ENCODE measurements at regions not wholly inside any gene's neighbourhood (a gene's known extent, or its start where the extent isn't known, plus 50 kb on each side); places are given as distances from the start of the nearest gene placed in this dataset.

DNA sequence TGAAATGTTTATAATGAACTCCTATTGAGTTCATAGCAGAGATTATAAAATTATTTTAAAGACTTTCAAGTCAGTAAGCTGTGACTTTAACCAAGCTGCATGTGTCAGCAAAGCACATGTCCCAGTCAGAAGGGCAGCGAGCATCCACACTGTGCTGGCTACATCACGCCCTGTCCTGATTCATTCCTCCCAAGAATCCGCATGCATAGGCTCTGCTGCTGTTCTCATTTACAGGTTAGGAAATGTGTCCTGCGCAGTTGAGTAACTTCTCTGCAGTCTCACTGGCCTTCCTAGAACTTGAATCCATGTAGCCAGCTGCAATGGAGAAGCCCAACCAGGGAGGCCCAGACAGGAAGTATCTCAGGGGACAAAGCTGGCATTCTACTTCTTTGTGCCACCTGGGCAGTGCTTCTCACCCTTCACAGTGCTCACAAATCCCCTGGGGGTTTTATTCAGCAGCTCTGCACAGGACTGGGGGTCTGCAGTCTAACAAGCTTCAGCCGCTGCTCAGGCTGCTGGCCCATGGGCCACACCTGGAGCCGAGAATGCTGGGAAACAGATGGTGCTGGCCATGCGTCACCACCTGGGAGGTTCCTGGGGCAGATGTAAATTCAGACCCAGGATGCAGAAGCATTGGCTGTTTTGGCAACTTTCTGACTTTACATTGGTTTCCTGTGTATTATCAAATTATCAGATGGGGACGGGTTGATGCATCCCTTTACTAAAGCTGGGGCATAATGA, 192.8 kb upstream of the GDF10 start:
- DNase-seq, result no peak

DNA sequence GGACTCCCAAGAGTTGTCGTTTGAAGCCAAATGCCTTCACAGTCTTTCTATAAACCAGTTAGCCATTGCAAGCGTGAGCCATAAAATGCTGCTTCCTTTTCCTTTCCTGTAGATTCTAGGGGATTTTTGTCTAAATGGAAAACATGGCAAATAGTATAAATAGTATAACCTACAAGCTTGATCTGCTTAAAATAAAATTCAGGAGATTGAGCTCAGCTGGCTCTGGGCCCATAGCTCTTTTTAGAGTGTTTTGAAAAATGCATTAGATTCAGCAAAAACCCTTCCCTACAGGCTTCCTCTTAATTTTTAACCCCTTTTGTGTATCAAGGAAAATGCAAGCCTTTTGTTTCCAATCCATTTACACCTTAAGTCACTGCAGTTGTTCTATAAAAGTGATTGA, 190.1 kb upstream of the GDF10 start:
- DNase-seq, result no peak

DNA sequence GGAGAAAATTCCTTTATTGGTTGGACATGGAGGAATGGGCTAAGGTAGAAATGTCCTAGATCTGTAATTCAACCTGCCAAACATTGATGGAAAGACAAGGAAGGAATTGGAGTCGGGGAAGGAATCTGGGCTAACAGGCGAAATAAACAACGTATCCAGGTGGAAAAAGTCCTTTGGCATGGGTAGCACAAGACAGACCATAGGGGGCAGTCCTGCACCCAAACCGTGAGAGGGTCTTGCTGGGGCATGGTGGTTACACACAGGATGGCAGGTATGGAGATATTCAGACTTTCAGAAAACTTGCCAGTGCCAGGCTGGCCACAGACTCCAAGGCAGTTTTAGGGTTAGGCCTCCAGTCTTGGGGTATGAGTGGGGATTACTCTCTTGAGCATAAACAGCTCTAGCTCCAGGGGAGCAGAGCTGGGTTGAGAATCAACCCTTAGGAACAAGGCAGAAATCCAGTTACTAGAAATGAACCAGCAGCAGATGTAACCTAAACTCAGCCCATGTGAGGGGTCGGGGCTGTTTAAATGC, 188.6 kb upstream of the GDF10 start:
- no peak for DNase-seq

DNA sequence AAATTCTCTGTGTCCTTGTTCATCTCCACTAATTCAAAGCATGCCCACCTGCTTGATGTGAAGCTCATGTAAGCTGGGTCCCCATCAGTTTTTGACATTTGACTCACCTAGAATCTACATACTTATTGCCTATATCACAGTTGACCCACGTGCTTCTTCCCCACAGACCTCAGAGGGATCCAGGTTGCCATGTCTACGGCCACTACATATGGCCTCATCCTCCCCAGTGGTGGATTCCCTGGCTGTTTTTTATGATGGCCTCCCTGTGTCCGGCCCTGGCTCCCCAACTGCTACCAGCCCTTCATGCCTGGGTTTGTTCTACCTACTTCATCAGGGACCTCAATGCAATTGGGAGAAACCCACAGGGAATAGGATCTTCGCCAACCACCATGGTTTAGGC, 187.4 kb upstream of the GDF10 start:
- no peak for DNase-seq

DNA sequence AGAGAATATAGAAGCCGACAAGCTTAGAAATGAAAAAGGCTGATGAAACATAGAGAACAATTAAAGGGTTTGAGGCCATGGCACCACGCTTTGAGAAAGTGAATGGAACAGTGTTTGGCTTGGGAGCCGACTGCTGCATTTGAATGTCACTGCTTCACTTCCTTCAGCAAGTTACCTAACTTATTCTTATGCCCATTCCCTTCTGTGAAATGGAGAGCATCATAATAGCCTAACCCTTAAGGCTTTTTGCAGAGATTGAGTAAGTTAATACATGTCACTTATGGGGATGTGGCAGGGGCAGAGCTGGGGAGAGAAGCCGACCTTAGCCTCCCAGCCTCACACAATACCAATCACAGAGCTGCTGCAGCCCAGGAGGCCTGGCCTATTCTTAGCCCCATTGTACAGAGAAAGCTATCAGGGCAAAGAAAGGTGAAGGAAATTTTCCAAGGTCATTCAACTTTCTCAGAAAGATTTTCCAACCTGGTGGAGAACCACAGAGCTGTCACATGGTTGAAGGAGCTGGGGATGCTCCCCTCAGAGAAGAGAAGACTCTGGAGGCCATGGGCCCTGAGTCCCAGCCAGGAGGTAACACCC, 186.0 kb upstream of the GDF10 start:
- DNase-seq, result no peak

DNA sequence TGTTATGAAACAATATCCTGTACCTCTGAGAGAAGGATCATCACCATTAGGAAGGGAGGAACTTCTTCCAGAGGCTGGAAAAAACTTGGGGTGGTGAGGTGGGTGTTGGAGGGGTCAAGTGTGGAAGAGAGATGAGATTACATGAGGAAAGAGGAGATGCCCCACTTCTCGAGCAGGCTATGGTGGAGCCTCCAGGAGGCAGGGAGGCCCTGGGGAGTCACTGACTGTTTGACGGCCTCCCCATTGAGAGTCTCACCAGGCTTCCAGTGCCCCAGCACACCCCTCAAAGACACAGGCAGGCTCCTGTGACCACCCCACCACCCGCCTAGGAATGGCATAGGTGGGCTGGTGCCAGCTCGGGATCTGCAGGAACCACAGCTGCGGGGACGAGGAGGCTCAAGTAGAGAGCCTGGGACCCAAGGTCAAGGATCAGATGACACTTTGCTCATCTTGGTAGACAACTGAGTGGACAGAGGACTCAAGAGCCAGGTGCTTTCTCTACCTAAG, 185.3 kb upstream of the GDF10 start:
- DNase-seq, result no peak

DNA sequence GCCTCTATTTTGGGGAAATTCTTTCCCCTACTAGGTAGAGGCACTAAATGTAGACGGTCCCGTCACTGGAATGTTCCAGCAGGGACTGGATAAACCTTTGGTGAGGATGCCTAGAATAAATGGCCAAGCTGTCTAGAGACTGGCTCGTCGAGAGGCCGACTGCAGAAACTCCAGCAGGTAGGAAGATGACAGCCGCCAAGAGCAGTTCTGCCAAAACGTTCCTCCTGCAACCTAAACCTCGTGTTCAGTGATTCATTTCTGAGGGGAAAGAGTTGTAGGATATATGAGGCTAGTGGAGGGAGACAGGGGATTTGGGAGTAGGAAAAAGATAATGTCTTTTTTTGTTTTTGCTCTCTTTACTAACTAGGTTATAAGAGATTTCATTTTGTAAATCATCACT, 184.7 kb upstream of the GDF10 start:
- DNase-seq, result no peak

DNA sequence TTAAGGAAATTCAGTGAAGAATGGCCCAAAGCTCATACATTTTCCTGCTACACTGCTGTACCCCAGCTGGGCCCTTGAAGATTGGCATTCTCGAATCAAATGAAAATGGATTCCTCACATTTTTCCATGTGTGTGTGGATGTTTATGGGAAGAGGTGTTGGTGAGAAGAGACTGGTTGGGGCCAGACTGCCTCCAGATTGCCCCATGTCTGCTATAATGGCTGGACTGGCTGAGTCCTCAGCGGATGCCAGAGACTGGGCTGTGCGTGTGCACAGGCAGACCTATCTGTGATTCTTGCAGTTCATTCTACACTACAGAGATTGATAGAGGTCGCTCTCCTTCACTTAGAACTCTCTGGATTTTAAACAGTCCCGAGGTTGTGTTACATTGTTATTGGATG, 183.6 kb upstream of the GDF10 start:
- DNase-seq, result no peak

DNA sequence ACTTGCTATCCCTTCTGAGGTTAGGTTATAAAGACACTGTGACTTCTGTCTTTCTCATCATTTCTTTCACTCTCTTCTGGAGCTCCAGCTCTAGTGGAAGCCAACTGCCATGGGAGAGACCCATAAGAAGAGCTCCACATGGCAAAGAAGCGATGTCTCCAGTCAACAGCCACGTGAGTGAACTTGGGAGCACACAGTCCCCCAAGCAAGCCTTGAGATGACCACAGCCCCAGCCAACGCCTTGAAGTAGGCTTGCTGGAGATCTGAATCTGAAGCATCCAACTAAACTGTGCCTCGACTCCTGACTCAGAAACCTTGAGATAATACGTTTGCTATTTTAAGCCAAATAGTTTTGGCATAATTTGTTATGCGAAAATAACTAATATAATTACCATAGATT, 181.7 kb upstream of the GDF10 start:
- DNase-seq, result no peak

DNA sequence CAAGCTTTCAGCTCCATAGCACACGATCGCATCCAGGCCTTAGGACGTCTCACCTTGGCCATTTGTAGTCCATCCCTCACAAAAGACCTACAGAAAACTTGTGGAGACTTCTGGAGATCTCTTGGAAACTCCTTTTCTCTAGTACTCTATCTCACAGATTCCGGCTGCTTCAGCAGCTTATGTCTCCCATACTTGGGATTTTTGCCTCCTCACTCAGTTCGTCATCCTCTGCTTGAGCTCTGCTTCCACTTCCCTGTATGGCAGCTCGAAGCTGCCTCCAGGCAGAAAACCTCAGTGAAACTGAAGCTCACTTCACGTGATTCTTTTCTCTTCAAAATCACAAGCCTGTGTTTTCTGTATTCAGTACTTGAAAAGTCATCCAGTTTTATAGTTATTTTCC, 178.7 kb upstream of the GDF10 start:
- DNase-seq, result no peak

DNA sequence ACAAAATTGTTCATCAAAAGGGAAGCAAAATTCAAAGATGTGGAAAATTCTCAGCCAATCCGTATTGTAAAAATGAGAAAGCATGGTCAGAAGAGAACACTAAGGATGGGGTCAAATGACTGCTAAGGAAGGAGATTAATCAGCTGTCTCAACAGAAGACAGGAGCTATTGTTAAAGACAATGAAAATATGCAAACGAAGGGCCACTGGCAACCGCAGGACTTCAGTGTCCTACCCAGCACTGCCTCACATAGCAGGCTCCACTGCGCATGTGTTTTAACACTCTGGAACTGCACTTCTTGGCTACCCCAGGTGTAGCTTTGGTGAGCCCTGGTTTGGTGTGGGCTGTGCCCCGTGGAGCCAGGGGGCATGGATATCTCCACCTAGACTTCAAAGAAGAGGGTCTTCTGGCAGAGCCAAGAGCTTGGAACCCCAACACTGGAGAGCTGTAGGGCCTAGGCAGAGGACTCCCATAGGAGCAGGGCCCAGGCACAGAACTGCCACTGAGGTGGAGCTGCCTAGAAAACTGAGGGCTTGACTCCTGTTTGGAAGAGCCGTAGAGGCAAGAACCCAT, 176.2 kb upstream of the GDF10 start:
- DNase-seq, result no peak

DNA sequence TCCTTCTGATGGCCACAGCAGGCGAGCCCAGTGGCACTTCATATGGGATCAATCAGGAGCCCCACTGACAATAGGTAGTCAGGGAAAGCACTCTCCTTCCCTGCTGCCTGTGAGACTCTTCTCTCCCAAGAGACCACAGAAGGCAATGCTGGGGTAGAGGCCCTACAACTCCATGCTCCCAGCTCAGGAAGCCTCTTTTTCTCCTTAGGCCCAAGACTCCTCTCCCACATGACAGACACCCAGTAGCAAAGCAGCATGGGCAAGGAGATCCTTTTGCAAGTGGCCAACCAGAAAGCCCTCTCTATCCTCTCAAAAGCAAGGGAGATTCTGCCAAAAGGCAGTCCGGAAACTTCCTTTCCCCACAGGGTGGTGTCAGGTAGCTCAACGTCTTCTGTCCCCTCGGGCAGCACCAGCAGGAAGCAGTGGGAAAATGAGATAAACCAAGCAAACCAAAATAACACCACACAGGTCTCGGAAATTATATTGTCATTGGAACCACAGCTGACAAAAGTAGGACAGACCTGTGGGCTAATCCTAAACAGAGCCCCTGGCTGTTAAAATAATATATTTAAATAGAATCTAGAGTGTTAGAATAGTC, 172.7 kb upstream of the GDF10 start:
- no peak for DNase-seq

DNA sequence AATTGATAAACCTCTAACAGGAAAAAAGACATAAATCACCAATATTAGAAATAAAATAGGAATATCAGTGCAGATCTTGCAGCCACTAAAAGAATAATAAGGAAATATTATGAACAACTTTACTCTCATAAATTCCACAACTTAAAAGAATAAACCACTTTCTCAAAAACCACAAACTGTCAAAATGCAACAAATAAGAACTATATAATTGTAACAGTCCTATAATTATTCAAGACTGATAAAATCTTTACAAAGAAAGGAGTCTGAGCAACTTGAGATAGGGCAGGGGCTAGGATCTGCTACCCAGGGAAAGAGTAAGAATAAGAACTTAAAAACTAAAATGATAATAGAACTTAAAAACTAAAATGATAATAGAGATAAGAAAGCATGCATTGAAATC, 169.5 kb upstream of the GDF10 start:
- no peak for DNase-seq

DNA sequence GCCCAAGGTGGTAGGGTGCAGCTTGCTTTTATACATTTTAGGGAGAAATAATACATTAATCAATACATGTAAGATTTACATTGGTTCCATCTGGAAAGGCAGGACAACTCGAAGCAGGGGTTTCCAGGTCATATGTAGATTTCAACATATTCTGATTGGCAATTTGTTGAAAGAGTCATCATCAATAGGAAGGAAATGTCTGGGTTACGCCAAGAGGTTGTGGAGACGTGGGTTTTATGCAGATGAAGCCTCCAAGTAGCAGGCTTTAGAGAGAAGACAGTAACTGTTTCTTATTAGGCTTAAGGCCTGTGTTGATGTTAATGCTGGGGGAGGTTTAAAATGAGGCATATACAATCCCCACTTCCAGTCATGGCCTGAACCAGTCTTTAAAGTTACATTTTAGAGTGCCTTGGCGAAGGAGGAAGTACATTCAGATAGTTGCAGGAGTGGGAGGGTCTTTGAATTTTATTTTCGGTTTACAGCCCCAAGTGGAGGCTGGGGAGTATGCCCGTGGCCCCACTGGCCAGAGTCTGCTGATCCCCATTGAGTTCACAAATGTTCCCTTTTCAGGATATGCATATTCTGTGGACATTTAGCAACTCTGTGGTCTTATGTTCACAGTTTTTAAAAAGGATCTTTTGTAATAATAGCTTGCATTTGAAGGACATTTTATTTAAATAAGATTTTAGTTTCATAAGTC, 166.0 kb upstream of the GDF10 start:
- no peak for DNase-seq

DNA sequence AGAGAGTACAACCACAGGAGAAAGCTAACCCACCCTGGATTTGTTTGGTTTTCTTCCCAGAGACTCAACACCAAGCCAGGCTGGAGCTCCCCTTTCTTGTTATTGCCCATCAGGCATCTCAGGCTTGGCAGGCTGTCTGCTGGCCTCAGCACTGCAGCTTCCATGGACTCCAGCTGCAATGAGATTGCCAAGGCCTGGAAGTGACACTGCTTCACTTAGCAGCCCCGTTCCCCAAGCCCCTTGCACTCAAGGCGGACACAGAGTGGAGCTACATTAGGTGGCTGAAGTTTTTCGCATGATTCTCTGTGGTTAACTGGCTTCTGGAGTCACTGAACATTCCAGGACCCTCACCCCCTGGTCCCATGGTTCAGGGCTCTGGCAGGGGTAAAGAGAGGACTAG, 163.1 kb upstream of the GDF10 start:
- DNase-seq, result no peak

DNA sequence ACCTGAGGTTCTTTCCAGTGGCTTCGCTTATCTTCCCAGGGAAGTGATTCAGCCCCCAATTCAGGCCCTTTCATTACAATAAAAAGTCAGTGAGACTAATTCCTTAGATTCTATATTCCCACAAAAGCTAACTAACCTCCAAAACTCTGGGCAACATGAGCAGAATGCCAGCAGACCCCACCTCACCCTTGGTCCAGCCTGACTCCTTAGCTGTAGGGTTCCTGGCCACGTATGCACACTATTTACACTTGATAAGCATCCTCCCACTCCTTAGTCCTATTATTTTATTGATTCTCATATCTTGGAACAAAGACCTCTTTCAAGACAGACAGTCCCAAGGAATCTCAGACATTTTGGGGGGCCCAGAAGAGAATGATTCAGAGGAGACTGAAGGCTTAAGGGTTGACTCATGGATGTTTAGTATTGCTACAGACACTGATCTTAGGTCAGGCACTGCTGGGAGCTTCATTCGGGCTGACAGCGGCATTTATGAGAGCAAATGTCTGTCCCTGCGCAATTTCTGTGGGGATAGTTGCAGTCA, 162.6 kb upstream of the GDF10 start:
- no peak for DNase-seq

DNA sequence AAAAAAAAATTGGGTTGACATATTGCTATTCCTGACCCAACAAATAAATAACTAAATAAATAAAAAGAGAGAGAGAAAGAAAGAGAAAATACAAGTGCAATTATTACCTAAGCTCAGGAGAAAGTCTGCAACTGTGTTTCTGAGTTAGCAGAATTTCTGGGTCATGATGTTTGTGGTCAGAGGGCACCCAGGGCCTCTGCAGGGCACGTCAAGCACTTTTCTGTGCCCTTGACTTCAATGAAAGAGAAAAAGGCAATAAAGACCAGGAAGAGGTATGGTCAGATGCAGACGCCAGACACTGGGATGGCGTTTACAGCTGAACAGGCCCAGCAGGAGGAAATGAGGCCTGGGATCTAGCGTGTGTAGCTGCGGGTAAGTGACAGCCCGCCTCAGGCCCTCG, 160.9 kb upstream of the GDF10 start:
- no peak for DNase-seq

DNA sequence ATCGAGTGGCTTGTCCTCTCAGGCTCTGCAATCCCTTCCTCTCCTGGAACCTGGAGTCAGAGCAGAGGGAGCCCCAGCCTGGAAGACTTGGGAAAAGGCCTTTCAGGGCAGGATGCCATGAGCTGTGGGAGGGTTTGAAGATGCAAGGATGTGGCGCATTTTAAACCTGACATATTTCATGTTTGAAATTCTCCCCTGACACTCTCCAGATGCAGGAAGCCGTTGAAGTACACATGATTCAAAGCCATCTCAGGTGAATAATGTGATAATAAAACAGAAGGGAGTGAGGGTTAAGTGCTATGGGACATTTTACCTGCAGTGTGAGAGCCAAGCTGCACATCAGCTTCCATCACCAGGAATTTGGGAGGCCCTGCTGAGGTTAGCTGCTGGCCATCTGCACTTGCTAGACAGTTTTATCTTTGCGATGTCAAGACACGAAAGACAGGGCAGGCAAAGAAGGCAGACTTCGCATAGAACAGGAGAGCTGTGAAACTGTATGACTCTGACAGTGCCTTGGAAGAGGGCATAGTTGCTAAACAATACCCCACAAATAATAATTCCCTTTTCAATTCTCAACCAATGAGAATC, 159.1 kb upstream of the GDF10 start:
- no peak for DNase-seq

DNA sequence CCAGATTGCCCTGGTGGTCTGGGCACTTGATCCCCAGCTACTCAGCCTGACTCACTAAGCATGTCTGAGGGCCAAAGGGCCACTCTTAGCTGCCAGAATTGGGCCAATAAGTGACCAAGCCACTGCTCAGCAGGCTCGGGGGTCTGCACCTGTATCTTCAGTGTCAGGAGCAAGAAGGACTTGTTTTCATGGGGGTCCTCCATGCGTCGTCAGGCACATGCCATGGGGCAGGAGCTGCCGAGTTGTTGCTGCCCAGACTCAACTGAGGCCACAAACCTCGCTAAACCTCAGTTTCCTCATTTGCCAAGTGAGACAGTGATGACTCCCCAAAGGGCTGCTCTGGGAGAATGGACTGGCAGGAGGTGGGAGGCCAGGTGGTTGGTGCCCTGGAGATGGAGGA, 158.6 kb upstream of the GDF10 start:
- DNase-seq, result no peak

DNA sequence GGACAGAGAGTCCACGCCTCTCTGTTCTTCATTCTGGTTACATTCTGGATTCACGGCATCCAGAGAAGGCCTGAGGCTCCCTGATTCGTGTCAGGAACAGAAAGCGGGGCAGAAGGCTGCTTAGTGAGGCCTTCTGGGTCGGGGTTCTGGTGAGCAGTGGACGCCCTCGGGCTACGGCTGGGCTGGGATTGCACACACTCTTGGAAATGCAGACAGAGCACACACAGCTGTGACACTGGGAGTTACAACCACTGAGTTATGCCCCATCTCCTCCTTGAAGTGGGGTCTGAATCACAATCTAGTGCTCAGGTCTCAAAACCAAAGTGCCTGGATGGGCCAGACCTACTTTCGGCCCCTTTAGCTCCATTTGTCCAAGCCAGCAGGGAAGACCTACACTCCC, 156.9 kb upstream of the GDF10 start:
- DNase-seq, result no peak

DNA sequence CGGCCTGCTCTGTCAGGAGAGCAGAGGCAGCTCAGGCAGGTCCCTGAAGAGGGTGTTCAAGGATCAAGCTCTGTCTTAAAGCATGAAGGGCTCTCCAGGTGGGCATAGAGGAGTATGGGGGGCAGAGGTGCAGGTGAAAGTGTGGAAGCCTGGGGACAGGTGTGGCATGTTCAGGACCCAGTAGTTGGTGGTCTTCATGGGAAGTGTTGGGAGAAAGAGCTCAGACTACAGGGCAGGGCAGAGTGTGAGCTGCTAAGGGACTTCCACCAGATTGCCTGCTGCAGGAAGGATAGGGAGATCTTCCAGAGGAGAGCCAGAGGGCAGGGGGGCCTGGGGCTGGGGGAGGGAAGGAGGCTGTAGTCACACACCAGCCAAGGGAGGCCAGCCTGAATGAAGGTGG, 156.5 kb upstream of the GDF10 start:
- DNase-seq, result no peak

DNA sequence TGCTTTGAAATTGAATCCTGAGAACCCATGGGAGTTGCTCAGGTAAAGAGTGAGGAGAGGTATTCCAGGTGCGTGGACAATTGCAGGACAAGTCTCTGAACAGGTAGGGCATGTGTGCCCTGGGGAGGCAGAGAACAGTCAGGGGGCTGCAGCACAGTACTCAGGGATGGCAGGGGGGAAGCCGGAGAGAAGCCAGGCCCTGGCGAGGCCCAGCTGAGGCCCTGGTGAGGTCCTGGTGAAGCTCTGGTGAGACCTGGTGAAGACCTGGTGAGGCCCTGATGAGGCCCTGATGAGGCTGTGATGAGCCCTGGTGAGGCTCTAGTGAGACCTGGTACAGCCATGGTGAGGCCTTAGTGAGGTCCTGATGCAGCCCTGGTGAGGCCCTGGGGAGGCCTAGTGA, 155.5 kb upstream of the GDF10 start:
- DNase-seq, result no peak

Data from activated T-cell treated with anti-CD3 and anti-CD28 coated beads, Interleukin-2, amount 50 U/mL, for 1 hour (primary cell).